PC-3 (cell line): ENCODE measurements at regions not wholly inside any gene's neighbourhood (a gene's known extent, or its start where the extent isn't known, plus 50 kb on each side); places are given as distances from the start of the nearest gene placed in this dataset.

Experiments used
- EZH2 ChIP-seq: fragments of 300-600 bp; sonication (generic); IDR thresholded peaks from one replicate; pipeline ENCODE4 v1.6.1; 2017; ENCODE audit warnings: antibody characterized with exemption, mild to moderate bottlenecking, low read length; ENCODE audit not compliant: unreplicated experiment
- EZH2phosphoT487 ChIP-seq: fragments of 300-600 bp; sonication (generic); IDR thresholded peaks from 2 replicates; pipeline ENCODE4 v1.6.1; 2018; ENCODE audit warnings: mild to moderate bottlenecking, antibody characterized with exemption, low read length, borderline replicate concordance
- TF ChIP-seq, protein P1 (sequence below): fragments of 300-600 bp; sonication (generic); conservative IDR thresholded peaks from 2 replicates; pipeline ENCODE4 v1.5.1; 2017; ENCODE audit warnings: antibody characterized with exemption, low read depth, mild to moderate bottlenecking, low read length

DNA sequence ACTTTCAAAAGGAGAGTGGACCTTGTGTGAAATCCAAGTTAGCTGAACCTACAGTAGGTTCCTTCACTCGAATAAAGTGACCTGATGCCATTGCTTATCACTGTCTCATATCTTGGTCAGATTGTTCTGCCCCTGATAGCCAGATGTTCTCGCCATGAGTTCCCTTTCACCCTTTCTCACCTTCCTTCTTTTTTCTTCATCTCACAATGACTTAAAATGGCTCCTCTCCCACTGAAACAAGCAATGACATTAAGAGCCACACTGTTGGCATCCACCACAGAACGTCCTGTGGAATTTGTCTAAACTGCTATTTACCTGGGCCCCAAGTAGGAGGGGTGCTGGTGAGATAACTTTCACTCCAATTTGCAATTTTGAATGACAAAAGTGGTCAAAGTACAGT is 227.6 kb upstream of the PPP1R2C start:
- TF ChIP-seq EZH2phosphoT487 (no peak), EZH2 (no peak)
- TF ChIP-seq, protein P1, sequence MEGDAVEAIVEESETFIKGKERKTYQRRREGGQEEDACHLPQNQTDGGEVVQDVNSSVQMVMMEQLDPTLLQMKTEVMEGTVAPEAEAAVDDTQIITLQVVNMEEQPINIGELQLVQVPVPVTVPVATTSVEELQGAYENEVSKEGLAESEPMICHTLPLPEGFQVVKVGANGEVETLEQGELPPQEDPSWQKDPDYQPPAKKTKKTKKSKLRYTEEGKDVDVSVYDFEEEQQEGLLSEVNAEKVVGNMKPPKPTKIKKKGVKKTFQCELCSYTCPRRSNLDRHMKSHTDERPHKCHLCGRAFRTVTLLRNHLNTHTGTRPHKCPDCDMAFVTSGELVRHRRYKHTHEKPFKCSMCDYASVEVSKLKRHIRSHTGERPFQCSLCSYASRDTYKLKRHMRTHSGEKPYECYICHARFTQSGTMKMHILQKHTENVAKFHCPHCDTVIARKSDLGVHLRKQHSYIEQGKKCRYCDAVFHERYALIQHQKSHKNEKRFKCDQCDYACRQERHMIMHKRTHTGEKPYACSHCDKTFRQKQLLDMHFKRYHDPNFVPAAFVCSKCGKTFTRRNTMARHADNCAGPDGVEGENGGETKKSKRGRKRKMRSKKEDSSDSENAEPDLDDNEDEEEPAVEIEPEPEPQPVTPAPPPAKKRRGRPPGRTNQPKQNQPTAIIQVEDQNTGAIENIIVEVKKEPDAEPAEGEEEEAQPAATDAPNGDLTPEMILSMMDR = no peak
